ENCODE measurements at regions not wholly inside any gene's neighbourhood (a gene's known extent, or its start where the extent isn't known, plus 50 kb on each side); places are given as distances from the start of the nearest gene placed in this dataset.

DNA sequence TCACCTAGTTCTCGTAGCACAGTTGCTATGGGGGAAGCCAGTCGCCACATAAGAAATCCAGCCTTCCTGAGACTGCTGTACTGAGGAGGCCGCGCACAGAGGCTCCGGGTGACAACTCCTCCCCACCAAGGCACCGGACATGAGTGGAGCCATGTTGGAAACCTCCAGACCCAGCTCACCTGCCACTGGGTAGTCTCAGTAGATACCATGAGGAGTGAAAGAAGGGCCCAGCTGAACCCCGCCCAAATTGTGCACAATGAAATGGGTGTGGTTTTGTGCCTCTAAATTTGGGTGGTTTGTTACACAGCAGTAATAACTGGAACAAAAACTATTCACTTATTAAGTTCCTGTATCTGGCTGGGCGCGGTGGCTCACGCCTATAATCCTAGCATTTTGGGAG is 198.7 kb downstream of the BCOR start:
- TF ChIP-seq EZH2 (IDR thresholded peaks at IDR 0.05; ENCODE audit: insufficient read depth, poor library complexity, severe bottlenecking), result no peak
- no peak for TF ChIP-seq EZH2phosphoT487 (IDR thresholded peaks at IDR 0.05; ENCODE audit: insufficient read depth, low read depth)
